ENCODE measurements at regions not wholly inside any gene's neighbourhood (a gene's known extent, or its start where the extent isn't known, plus 50 kb on each side); places are given as distances from the start of the nearest gene placed in this dataset.

DNA sequence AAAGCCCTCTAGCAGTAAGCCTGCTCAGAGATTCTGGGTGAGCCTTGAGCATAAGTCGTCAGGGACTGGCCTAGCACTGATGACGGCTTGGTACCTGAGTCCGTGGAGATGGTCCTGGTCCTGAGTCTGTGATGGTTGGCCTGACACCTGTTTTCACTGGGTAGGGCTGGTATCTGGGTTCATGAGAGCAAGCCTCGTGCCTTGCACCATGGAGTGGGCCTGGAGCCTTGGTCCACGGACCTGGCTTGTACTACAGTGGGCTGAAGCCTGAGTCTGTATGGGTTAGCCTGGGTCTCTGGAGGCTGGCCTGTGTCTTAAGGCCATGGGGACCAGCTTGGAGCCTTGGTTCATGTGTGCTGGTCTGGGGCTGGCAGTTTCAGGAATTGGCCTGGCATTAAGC is 310.3 kb upstream of the ISL1 start:
- no peak overlapping the region for H2BK20ac ChIP-seq (ENCODE audit: low read depth, low read length, poor library complexity, severe bottlenecking)
- no peak overlapping the region for H3K23ac ChIP-seq (ENCODE audit: insufficient read length, low read depth, low read length)
- no peak overlapping the region for H2AFZ ChIP-seq (ENCODE audit: low read length)
- no peaks in the 10 kb centered on the region for H3K9me3 ChIP-seq (ENCODE audit: control insufficient read depth, low read depth, low read length)
- no peak overlapping the region for H3K4me3 Mint-ChIP-seq
- peaks cover 9 to 25% of the 10 kb centered on the region in 2 experiments; a peak in 4 of 5 replicates for H3K9me3 Mint-ChIP-seq
- H4K91ac ChIP-seq (ENCODE audit: insufficient read length, low read depth, low read length), result no peak overlapping the region
- H4K5ac ChIP-seq (ENCODE audit: insufficient read length, low read depth, low read length), result no peak overlapping the region
- TF ChIP-seq, protein P1, sequence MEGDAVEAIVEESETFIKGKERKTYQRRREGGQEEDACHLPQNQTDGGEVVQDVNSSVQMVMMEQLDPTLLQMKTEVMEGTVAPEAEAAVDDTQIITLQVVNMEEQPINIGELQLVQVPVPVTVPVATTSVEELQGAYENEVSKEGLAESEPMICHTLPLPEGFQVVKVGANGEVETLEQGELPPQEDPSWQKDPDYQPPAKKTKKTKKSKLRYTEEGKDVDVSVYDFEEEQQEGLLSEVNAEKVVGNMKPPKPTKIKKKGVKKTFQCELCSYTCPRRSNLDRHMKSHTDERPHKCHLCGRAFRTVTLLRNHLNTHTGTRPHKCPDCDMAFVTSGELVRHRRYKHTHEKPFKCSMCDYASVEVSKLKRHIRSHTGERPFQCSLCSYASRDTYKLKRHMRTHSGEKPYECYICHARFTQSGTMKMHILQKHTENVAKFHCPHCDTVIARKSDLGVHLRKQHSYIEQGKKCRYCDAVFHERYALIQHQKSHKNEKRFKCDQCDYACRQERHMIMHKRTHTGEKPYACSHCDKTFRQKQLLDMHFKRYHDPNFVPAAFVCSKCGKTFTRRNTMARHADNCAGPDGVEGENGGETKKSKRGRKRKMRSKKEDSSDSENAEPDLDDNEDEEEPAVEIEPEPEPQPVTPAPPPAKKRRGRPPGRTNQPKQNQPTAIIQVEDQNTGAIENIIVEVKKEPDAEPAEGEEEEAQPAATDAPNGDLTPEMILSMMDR (conservative IDR thresholded peaks at IDR 0.05), result no peak
- H3K4me1 ChIP-seq (ENCODE audit: insufficient read depth, low read length), result no peaks in the 10 kb centered on the region
- no peaks in the 10 kb centered on the region for H4K20me1 ChIP-seq (ENCODE audit: control insufficient read depth, insufficient read depth, insufficient read length)
- H3K4me1 Mint-ChIP-seq, result no peaks in the 10 kb centered on the region
- no peak overlapping the region for H3T11ph ChIP-seq (ENCODE audit: low read length)
- H2BK120ac ChIP-seq (ENCODE audit: low read depth, low read length, poor library complexity, severe bottlenecking), result no peak overlapping the region
- H3K14ac ChIP-seq (ENCODE audit: insufficient read depth, low read length), result no peak overlapping the region
- H2AK5ac ChIP-seq (ENCODE audit: insufficient read length, low read length), result no peak overlapping the region
- H3K56ac ChIP-seq (ENCODE audit: insufficient read length, low read depth, low read length), result no peak overlapping the region
- DNase-seq, result no peak
- H4K8ac ChIP-seq (replicated peaks; ENCODE audit: insufficient read length, low read depth, low read length), result no peak overlapping the region
- no CpG with 5 or more reads among the region's 5 CpGs for WGBS (ENCODE audit: extremely low coverage, insufficient read length, low lambda C conversion rate)
- no peak overlapping the region for H2BK12ac ChIP-seq (ENCODE audit: insufficient read length, low read depth, low read length)
- H3K23me2 ChIP-seq (ENCODE audit: insufficient read length, low read depth, low read length, poor library complexity, severe bottlenecking), result no peaks in the 10 kb centered on the region
- H3K4ac ChIP-seq (ENCODE audit: low read depth, low read length), result no peak overlapping the region
- H3K27ac Mint-ChIP-seq, result no peak overlapping the region
- H3K18ac ChIP-seq (ENCODE audit: insufficient read length, low read depth, low read length), result no peak overlapping the region
- no peaks in the 10 kb centered on the region for H3K27me3 ChIP-seq (ENCODE audit: insufficient read depth, low read length)
- no peak overlapping the region for H3K27ac ChIP-seq (ENCODE audit: insufficient read length, low read depth, low read length)
- H3K27me3 Mint-ChIP-seq (ENCODE audit: low read depth), result no peaks in the 10 kb centered on the region; the same call in 1 of the 2 replicates
- no peak overlapping the region for H2BK15ac ChIP-seq (ENCODE audit: low read depth, low read length)
- no peak overlapping the region for H3K9ac ChIP-seq (ENCODE audit: extremely low read depth, insufficient read length, low read length)
- H3K79me1 ChIP-seq (ENCODE audit: insufficient read depth, low read depth, low read length, poor library complexity, severe bottlenecking), result no peaks in the 10 kb centered on the region
- no peak overlapping the region for H3K4me2 ChIP-seq (ENCODE audit: insufficient read depth, insufficient read length, low read length)
- no peaks in the 10 kb centered on the region for H3K79me2 ChIP-seq (ENCODE audit: insufficient read depth, low read length)
- H2BK5ac ChIP-seq (ENCODE audit: insufficient read length, low read length), result no peak overlapping the region
- peaks cover 0 to 5% (median 5%) of the 10 kb centered on the region in 3 experiments; a peak in 4 of 7 replicates for H3K36me3 Mint-ChIP-seq (ENCODE audit: insufficient read depth in 1 of 3, low read depth in 3 of 3)
